Stomach (tissue), 8 donors: ENCODE measurements at regions not wholly inside any gene's neighbourhood (a gene's known extent, or its start where the extent isn't known, plus 50 kb on each side); places are given as distances from the start of the nearest gene placed in this dataset.

Experiments
- DNase-seq, 2 donors: peaks; one replicate each; pipeline versions ENCODE4 v3.0.0 to v3.0.0-alpha.2; 2013 to 2019
- H3K27ac ChIP-seq, 5 donors: fragments of 200-600 bp in 4 of 5; sonication (generic) in 4 of 5; one replicate each; pipeline ENCODE4 v1.5.1; 2013 to 2019; ENCODE audit warnings: mild to moderate bottlenecking in 1 of 5, moderate library complexity in 1 of 5
- H3K27me3 ChIP-seq, 3 donors: fragments of 200-600 bp; sonication (generic); one replicate each; pipeline ENCODE4 v1.5.1; 2017 to 2019; ENCODE audit warnings: mixed run types in 1 of 3
- H3K36me3 ChIP-seq, 4 donors: fragments of 200-600 bp; sonication (generic); 1 replicate in 3 of 4; 2 replicates in 1 of 4; pipeline ENCODE4 v1.5.1; 2016 to 2019
- H3K4me1 ChIP-seq, 4 donors: fragments of 200-600 bp; sonication (generic); one replicate each; pipeline ENCODE4 v1.5.1; 2016 to 2019
- H3K4me3 ChIP-seq, 4 donors: fragments of 200-600 bp; sonication (generic) in 3 of 4; one replicate each; pipeline ENCODE4 v1.5.1; 2016 to 2019; ENCODE audit warnings: mild to moderate bottlenecking in 1 of 4
- H3K9me3 ChIP-seq, 4 donors: fragments of 200-600 bp; sonication (generic); one replicate each; pipeline ENCODE4 v1.5.1; 2016 to 2019
- EP300 ChIP-seq: sonication (generic); formaldehyde crosslinking; IDR thresholded peaks from one replicate; pipeline ENCODE4 v1.6.1; 2017; ENCODE audit warnings: antibody characterized with exemption
- POLR2A ChIP-seq, 4 donors: fragments of 450-650 bp; IDR thresholded peaks; one replicate each; pipeline ENCODE4 v1.6.1; 2016; ENCODE audit warnings: antibody characterized with exemption in 4 of 4, control low read depth in 2 of 4, mild to moderate bottlenecking in 1 of 4, moderate library complexity in 1 of 4
- POLR2AphosphoS5 ChIP-seq, 3 donors: sonication (generic); formaldehyde crosslinking; IDR thresholded peaks; one replicate each; pipeline ENCODE4 v1.6.1; 2016; ENCODE audit warnings: antibody characterized with exemption in 3 of 3
- WGBS, 5 donors: extraction: QIAGEN DNeasy Blood & Tissue Kit in 3 of 5; methylation state at CpG; one replicate each; pipeline versions ENCODE4 v1.1.5 to v1.1.7; 2013 to 2018; 5-methylcytosine and 5-hydroxymethylcytosine counted together
- intact Hi-C: fragments of 100-400 bp; cut with DNase I; formaldehyde crosslinking; loops from one replicate; pipeline ENCODE4 v1.15.1; 2023; ENCODE audit warnings: low total_unique reads
- TF ChIP-seq, protein P1 (sequence below), 7 experiments: fragments of 450-650 bp in 4 of 7; fragments of 200-600 bp in 3 of 7; sonication (generic) in 3 of 7; IDR thresholded peaks; one replicate each; pipeline ENCODE4 v1.5.1; 2016 to 2019; ENCODE audit warnings: antibody characterized with exemption in 7 of 7, control low read depth in 2 of 7, mild to moderate bottlenecking in 1 of 7
- donor health status: healthy with polysubstance abuse.
- donor health status: Bipolar disorder and iron deficiency.
- donor health status: healthy.

DNA sequence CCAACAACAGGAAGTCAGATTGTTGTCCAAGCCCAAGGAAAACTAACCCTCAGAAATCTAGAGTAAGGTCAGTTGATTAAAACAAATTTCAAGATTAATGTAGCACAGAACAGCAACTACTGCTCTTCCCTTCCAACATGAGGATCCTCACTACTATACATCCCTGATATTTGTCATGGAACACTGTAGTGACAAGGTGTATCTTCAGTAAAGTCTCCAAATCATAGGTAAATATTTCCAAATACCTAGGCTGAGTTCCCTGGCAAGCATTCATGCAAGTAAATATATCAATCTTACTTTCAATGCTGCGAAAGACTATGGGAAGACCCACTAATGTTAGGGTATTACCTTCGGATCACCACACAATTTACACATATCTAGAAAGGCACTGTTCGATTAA lies 986.9 kb upstream of the ARRDC3 start:
- TF ChIP-seq, protein P1, sequence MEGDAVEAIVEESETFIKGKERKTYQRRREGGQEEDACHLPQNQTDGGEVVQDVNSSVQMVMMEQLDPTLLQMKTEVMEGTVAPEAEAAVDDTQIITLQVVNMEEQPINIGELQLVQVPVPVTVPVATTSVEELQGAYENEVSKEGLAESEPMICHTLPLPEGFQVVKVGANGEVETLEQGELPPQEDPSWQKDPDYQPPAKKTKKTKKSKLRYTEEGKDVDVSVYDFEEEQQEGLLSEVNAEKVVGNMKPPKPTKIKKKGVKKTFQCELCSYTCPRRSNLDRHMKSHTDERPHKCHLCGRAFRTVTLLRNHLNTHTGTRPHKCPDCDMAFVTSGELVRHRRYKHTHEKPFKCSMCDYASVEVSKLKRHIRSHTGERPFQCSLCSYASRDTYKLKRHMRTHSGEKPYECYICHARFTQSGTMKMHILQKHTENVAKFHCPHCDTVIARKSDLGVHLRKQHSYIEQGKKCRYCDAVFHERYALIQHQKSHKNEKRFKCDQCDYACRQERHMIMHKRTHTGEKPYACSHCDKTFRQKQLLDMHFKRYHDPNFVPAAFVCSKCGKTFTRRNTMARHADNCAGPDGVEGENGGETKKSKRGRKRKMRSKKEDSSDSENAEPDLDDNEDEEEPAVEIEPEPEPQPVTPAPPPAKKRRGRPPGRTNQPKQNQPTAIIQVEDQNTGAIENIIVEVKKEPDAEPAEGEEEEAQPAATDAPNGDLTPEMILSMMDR (IDR thresholded peaks at IDR 0.05), result no peak
- TF ChIP-seq POLR2A (IDR thresholded peaks at IDR 0.05), result no peak
- TF ChIP-seq EP300, result no peak
- Histone ChIP-seq H3K9me3 (peaks cover 0 to 11% (median 2%) of the 10 kb centered on the region in 4 donors), H3K27ac (no peak overlapping the region), H3K36me3 (no peaks in the 10 kb centered on the region), H3K4me3 (no peak overlapping the region), H3K27me3 (no peaks in the 10 kb centered on the region), H3K4me1 (no peaks in the 10 kb centered on the region)
- DNase-seq, result no peak
- intact Hi-C loops, result no loop called here
- WGBS, 5 donors, result 74 to 87% (median 80%) methylated on average over 3 of the region's 3 CpGs

DNA sequence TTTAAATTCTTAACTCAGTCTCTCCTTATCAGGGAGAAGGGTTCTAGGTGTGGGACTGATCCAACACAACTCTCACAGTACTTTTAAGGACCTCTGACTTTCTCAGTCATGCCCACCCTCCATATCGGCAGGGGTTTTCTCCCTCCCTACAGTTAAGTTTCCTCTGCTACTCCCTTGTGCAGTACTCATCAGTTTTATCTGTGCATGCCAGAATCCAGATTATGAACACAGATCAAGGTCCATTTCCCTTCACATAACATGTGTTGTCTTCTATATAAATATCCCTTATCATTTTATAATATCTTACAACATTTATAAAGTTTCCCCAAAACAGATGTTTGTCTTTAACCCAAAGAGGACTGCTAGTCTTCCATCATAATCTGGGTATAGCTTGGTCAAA lies 986.5 kb upstream of the ARRDC3 start:
- no peak overlapping the region for H3K4me3 ChIP-seq
- H3K9me3 ChIP-seq, result peaks cover 0 to 6% (median 0%) of the 10 kb centered on the region in 4 donors
- intact Hi-C loops, result no loop called here
- H3K27ac ChIP-seq, result no peak overlapping the region
- 89 to 95% (median 92%) methylated on average over 1 of the region's 1 CpG for WGBS, 5 donors
- no peak for DNase-seq
- H3K4me1 ChIP-seq, result no peaks in the 10 kb centered on the region
- H3K27me3 ChIP-seq, result no peaks in the 10 kb centered on the region
- H3K36me3 ChIP-seq, result no peaks in the 10 kb centered on the region
- TF ChIP-seq EP300 (no peak), POLR2A (IDR thresholded peaks at IDR 0.05) (no peak), POLR2AphosphoS5 (IDR thresholded peaks at IDR 0.05) (no peak)
- TF ChIP-seq, protein P1 (IDR thresholded peaks at IDR 0.05), result no peak

DNA sequence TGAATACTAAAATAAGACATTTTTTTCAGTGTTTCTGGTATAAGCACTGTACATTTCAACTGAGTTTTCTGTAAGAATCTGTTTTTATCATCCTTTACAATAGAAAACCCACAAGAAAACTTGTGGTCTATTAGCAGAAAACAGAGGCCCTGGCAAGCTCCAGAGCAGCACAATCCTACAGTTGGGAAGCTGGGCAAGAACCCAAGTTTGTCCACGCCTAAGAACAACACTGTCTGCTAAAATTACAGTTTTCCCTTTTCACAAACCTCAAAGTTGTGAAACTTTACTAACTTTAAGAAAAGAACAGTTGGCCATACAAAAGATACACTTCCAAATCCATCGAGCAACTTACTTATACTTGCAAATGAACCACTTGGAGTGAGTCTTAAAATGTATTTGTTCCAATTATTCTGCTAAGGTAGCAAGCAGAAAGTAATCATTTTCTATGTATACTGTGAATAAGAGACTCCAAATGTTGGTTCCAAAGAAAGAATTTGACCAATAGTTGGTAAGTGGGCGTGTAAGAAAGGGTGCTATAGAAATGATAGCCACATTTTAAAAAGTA lies 982.0 kb upstream of the ARRDC3 start:
- Histone ChIP-seq H3K27me3 (no peaks in the 10 kb centered on the region), H3K9me3 (peaks cover 0 to 4% (median 0%) of the 10 kb centered on the region in 4 donors), H3K27ac (no peak overlapping the region), H3K4me3 (no peak overlapping the region), H3K36me3 (no peaks in the 10 kb centered on the region), H3K4me1 (no peaks in the 10 kb centered on the region)
- intact Hi-C loops, result no loop called here
- DNase-seq, result peak in 1 of 2 donors; percentile 16
- TF ChIP-seq, protein P1 (IDR thresholded peaks at IDR 0.05), result no peak
- no peak for TF ChIP-seq EP300
- no peak for TF ChIP-seq POLR2AphosphoS5 (IDR thresholded peaks at IDR 0.05)
- no peak for TF ChIP-seq POLR2A (IDR thresholded peaks at IDR 0.05)
- WGBS, 5 donors, result 58 to 72% (median 64%) methylated on average over 3 of the region's 3 CpGs

DNA sequence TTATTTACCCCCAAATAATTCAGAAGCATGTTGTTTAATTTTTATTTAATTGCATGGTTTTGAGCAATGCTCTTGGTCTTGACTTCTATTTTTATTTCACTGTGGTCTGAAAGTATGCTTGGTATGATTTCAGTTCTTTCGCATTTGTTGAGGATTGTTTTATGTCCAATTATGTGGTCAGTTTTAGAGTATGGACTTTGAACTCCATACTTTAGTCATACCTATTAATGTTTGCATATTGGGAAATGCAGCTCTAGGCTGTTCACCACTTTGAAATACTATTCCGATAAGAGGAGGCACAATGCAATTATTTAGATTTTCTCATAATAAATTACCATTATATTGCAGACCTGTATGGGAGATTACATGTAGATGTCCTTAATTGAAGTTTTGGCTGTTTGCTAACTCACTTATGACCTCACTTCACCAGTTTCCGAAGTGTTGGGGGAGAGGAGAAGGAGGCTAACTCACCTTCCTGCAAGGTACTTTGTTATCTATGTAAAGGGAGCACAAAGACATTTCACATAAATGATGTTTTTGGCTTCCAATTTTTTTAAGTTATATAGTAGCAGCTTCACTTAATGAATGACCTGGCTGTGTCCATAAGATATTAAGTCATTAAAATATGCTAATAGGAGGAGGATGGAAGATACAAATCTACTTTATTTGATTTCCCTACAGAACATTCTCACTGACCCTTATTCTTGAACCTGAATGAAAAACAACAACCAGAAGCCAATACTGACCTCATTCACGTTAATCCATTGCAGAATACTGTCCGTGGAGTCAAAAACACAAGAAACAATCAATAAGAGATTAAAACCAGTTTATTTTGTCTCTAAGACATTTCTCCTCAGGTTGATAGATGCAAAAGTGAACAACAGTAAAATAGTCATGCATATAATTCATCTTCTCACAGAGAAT lies 970.3 kb upstream of the ARRDC3 start:
- Histone ChIP-seq H3K27ac (peak overlapping the region in 2 of 5 donors; percentile 20 to 46), H3K4me1 (no peaks in the 10 kb centered on the region), H3K27me3 (no peaks in the 10 kb centered on the region), H3K36me3 (no peaks in the 10 kb centered on the region), H3K9me3 (peaks cover 0 to 21% (median 8%) of the 10 kb centered on the region in 4 donors), H3K4me3 (no peak overlapping the region)
- peak in 1 of 2 donors; percentile 45 for DNase-seq
- no peak for TF ChIP-seq POLR2AphosphoS5 (IDR thresholded peaks at IDR 0.05)
- TF ChIP-seq, protein P1 (IDR thresholded peaks at IDR 0.05), result no peak
- TF ChIP-seq POLR2A (IDR thresholded peaks at IDR 0.05), result no peak
- TF ChIP-seq EP300, result no peak
- WGBS, 5 donors, result 32 to 59% (median 49%) methylated on average over 5 of the region's 5 CpGs
- intact Hi-C loops, result no loop called here
